ENCODE measurements at regions not wholly inside any gene's neighbourhood (a gene's known extent, or its start where the extent isn't known, plus 50 kb on each side); places are given as distances from the start of the nearest gene placed in this dataset.

DNA sequence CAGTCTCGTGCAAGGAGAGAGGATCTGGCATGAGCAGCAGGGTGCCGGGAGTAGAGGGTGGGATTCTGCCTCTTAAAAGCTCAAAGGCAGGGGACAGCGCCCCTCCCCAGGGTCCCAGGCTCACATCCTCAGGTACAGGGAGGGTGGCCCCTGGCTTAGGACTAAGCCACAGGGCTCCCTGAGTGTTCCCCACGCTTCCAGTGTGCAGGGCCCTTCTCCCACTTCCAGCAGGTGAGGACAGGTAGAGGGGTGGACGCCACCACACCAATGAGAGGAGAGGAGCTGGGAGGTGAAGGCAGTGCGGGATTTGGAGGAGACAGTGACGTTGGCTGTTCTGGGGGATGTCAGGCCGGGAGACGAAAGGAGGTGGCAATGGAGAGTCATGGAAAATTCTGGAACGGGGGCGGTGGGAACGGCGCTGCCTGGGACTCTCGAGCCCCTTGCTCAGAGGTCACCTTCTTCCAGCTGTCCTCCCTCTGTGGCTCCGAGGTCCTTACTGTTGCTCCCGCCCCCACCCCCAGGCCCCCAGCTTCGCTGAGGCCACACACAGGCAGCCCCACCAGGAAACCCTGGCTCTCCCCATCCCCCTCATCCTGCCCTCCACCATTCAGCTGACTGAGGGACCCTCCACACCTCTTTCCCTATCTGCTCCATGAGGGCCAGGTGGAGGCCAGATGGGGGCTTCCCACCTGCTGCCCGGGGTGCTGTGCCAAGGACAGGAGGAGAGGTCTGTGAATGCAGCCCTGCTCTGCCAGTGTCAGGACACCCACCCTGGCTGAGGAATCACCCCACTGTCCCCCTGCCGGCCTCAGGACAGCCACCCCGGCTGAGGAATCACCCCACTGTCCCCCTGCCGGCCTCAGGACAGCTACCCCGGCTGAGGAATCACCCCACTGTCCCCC is 57.7 kb upstream of the ACSF3 start:
- TF ChIP-seq, protein P1, sequence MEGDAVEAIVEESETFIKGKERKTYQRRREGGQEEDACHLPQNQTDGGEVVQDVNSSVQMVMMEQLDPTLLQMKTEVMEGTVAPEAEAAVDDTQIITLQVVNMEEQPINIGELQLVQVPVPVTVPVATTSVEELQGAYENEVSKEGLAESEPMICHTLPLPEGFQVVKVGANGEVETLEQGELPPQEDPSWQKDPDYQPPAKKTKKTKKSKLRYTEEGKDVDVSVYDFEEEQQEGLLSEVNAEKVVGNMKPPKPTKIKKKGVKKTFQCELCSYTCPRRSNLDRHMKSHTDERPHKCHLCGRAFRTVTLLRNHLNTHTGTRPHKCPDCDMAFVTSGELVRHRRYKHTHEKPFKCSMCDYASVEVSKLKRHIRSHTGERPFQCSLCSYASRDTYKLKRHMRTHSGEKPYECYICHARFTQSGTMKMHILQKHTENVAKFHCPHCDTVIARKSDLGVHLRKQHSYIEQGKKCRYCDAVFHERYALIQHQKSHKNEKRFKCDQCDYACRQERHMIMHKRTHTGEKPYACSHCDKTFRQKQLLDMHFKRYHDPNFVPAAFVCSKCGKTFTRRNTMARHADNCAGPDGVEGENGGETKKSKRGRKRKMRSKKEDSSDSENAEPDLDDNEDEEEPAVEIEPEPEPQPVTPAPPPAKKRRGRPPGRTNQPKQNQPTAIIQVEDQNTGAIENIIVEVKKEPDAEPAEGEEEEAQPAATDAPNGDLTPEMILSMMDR (conservative IDR thresholded peaks at IDR 0.05 in 1 of 2, IDR thresholded peaks at IDR 0.05 in 1 of 2; ENCODE audit: low read depth in 1 of 2, low read length in 2 of 2), result no peak
- no peak for TF ChIP-seq EZH2 (IDR thresholded peaks at IDR 0.05; ENCODE audit: low read length, missing control alignments)

Measured in fibroblast of lung (primary cell).